Activated CD8-positive, alpha-beta memory T cell treated with anti-CD3 and anti-CD28 coated beads, Interleukin-2, amount 10 ng/mL, durations not matched to agents 7 days and 5 days (primary cell): ENCODE measurements at regions not wholly inside any gene's neighbourhood (a gene's known extent, or its start where the extent isn't known, plus 50 kb on each side); places are given as distances from the start of the nearest gene placed in this dataset.
"Not testable (repeated sequence)": the region's sequence is repeated elsewhere in the genome, so short reads cannot be mapped to it uniquely, and the experiment has no call there.

ENCODE experiments used
- ATAC-seq: fragments of 150-1000 bp; cut with Tn5 transposase; one replicate; pipeline ENCODE4 v1.10.0; 2021; ENCODE audit warnings: moderate library complexity
- CTCF ChIA-PET: fragments of 350-600 bp; sonication (Branson Sonifier 250); formaldehyde crosslinking; loops from one replicate; lab custom pipeline; 2021; ENCODE audit warnings: antibody characterized with exemption; lab: Charles Lee
- DNase-seq: peaks from one replicate; pipeline ENCODE4 v3.0.0-alpha.2; 2020
- H3K27ac Mint-ChIP-seq: one replicate; pipeline ENCODE4 v1.8.0; 2021; ENCODE audit warnings: mild to moderate bottlenecking, mixed read lengths
- H3K27me3 Mint-ChIP-seq: one replicate; pipeline ENCODE4 v1.8.0; 2021; ENCODE audit warnings: mixed read lengths
- H3K36me3 Mint-ChIP-seq: one replicate; pipeline ENCODE4 v1.8.0; 2021; ENCODE audit warnings: mild to moderate bottlenecking, mixed read lengths
- H3K4me1 Mint-ChIP-seq: one replicate; pipeline ENCODE4 v1.8.0; 2021; ENCODE audit warnings: mixed read lengths
- H3K4me3 Mint-ChIP-seq: one replicate; pipeline ENCODE4 v1.8.0; 2021; ENCODE audit warnings: mild to moderate bottlenecking, moderate library complexity, mixed read lengths
- H3K9me3 Mint-ChIP-seq: one replicate; pipeline ENCODE4 v1.8.0; 2022; ENCODE audit warnings: low read depth, mixed read lengths

- Mint-ChIP-seq H3K4me3 (no peak overlapping the region), H3K36me3 (no peaks in the 10 kb centered on the region), H3K4me1 (no peaks in the 10 kb centered on the region), H3K27ac (no peak overlapping the region), H3K9me3 (no peaks in the 10 kb centered on the region), H3K27me3 (no peaks in the 10 kb centered on the region)
- ATAC-seq (no peak), DNase-seq (no peak)
- CTCF ChIA-PET: no interaction called here
Measured at GRCh38 chr6:86107985-86108384, 465.3 kb upstream of the SYNCRIP start.

- no peaks in the 10 kb centered on the region for H3K27me3 Mint-ChIP-seq
- DNase-seq (no peak), ATAC-seq (no peak)
- no peaks in the 10 kb centered on the region for H3K4me1 Mint-ChIP-seq
- H3K36me3 Mint-ChIP-seq: no peaks in the 10 kb centered on the region
- H3K4me3 Mint-ChIP-seq: no peak overlapping the region
- CTCF ChIA-PET: no interaction called here
- H3K9me3 Mint-ChIP-seq: peaks cover 7% of the 10 kb centered on the region
- no peak overlapping the region for H3K27ac Mint-ChIP-seq
Measured at GRCh38 chr6:86087954-86088353, 445.3 kb upstream of the SYNCRIP start.

GRCh38 chr6:86079938-86080337 is 437.3 kb upstream of the SYNCRIP start:
- CTCF ChIA-PET: interaction anchor here (1.0 kb wide), 1 partner anchor 13 kb away, joined by 3 read pairs; no protein-coding TSS in a partner anchor

GRCh38 chr6:86070151-86070550 is 427.5 kb upstream of the SYNCRIP start:
- CTCF ChIA-PET: no interaction called here
- no peak overlapping the region for H3K27ac Mint-ChIP-seq
- no peaks in the 10 kb centered on the region for H3K36me3 Mint-ChIP-seq
- no peaks in the 10 kb centered on the region for H3K27me3 Mint-ChIP-seq
- H3K9me3 Mint-ChIP-seq: no peaks in the 10 kb centered on the region
- no peak for DNase-seq
- no peak for ATAC-seq
- no peak overlapping the region for H3K4me3 Mint-ChIP-seq
- no peaks in the 10 kb centered on the region for H3K4me1 Mint-ChIP-seq

More at GRCh38 chr6:86079938-86080337, 437.3 kb upstream of the SYNCRIP start:
- Mint-ChIP-seq H3K27ac (no peak overlapping the region), H3K27me3 (no peaks in the 10 kb centered on the region), H3K4me1 (no peaks in the 10 kb centered on the region), H3K9me3 (peaks cover 2% of the 10 kb centered on the region), H3K36me3 (no peaks in the 10 kb centered on the region), H3K4me3 (no peak overlapping the region)
- no peak for ATAC-seq
- no peak for DNase-seq

GRCh38 chr6:86065002-86065401 is 422.3 kb upstream of the SYNCRIP start:
- H3K4me3 Mint-ChIP-seq, H3K36me3 Mint-ChIP-seq, H3K4me1 Mint-ChIP-seq, H3K27ac Mint-ChIP-seq, DNase-seq, H3K9me3 Mint-ChIP-seq, ATAC-seq, CTCF ChIA-PET, H3K27me3 Mint-ChIP-seq: not testable (repeated sequence)

- H3K27ac Mint-ChIP-seq, ATAC-seq, CTCF ChIA-PET, H3K4me3 Mint-ChIP-seq, H3K9me3 Mint-ChIP-seq, H3K27me3 Mint-ChIP-seq, H3K36me3 Mint-ChIP-seq, H3K4me1 Mint-ChIP-seq, DNase-seq: not testable (repeated sequence)
Measured at GRCh38 chr6:86057293-86057980, 414.8 kb upstream of the SYNCRIP start.

- no peak for DNase-seq
- ATAC-seq: no peak
- Mint-ChIP-seq H3K4me3 (no peak overlapping the region), H3K4me1 (no peaks in the 10 kb centered on the region), H3K36me3 (no peaks in the 10 kb centered on the region), H3K9me3 (peaks cover 4% of the 10 kb centered on the region), H3K27me3 (no peaks in the 10 kb centered on the region), H3K27ac (no peak overlapping the region)
- CTCF ChIA-PET: no interaction called here
Measured at GRCh38 chr6:86045038-86045437, 402.4 kb upstream of the SYNCRIP start.

GRCh38 chr6:86042214-86042613 is 399.5 kb upstream of the SYNCRIP start:
- Mint-ChIP-seq H3K9me3 (peaks cover 2% of the 10 kb centered on the region), H3K4me3 (no peak overlapping the region), H3K4me1 (no peaks in the 10 kb centered on the region), H3K27ac (no peak overlapping the region), H3K27me3 (no peaks in the 10 kb centered on the region), H3K36me3 (no peaks in the 10 kb centered on the region)
- ATAC-seq (no peak), DNase-seq (no peak)
- CTCF ChIA-PET: no interaction called here

GRCh38 chr6:86031713-86032112 is 389.0 kb upstream of the SYNCRIP start:
- H3K4me1 Mint-ChIP-seq: no peaks in the 10 kb centered on the region
- CTCF ChIA-PET: no interaction called here
- H3K4me3 Mint-ChIP-seq: no peak overlapping the region
- DNase-seq: no peak
- H3K36me3 Mint-ChIP-seq: no peaks in the 10 kb centered on the region
- no peaks in the 10 kb centered on the region for H3K9me3 Mint-ChIP-seq
- no peaks in the 10 kb centered on the region for H3K27me3 Mint-ChIP-seq
- H3K27ac Mint-ChIP-seq: no peak overlapping the region
- ATAC-seq: no peak

GRCh38 chr6:86030875-86031274 is 388.2 kb upstream of the SYNCRIP start:
- Mint-ChIP-seq H3K4me3 (no peak overlapping the region), H3K36me3 (no peaks in the 10 kb centered on the region), H3K9me3 (no peaks in the 10 kb centered on the region), H3K4me1 (no peaks in the 10 kb centered on the region), H3K27me3 (no peaks in the 10 kb centered on the region), H3K27ac (no peak overlapping the region)
- ATAC-seq: no peak
- DNase-seq: no peak
- CTCF ChIA-PET: no interaction called here

- DNase-seq (no peak), ATAC-seq (no peak)
- H3K36me3 Mint-ChIP-seq: no peaks in the 10 kb centered on the region
- CTCF ChIA-PET: no interaction called here
- H3K27ac Mint-ChIP-seq: no peak overlapping the region
- H3K4me1 Mint-ChIP-seq: no peaks in the 10 kb centered on the region
- H3K27me3 Mint-ChIP-seq: no peaks in the 10 kb centered on the region
- H3K9me3 Mint-ChIP-seq: no peaks in the 10 kb centered on the region
- no peak overlapping the region for H3K4me3 Mint-ChIP-seq
Measured at GRCh38 chr6:86028776-86029175, 386.1 kb upstream of the SYNCRIP start.

- H3K4me3 Mint-ChIP-seq, H3K4me1 Mint-ChIP-seq, H3K36me3 Mint-ChIP-seq, DNase-seq, H3K27ac Mint-ChIP-seq, ATAC-seq, H3K27me3 Mint-ChIP-seq, H3K9me3 Mint-ChIP-seq, CTCF ChIA-PET: not testable (repeated sequence)
Measured at GRCh38 chr6:86026890-86027289, 384.2 kb upstream of the SYNCRIP start.

- DNase-seq: no peak
- ATAC-seq: no peak
- Mint-ChIP-seq H3K4me1 (no peaks in the 10 kb centered on the region), H3K36me3 (no peaks in the 10 kb centered on the region), H3K27me3 (no peaks in the 10 kb centered on the region), H3K4me3 (no peak overlapping the region), H3K27ac (no peak overlapping the region), H3K9me3 (no peaks in the 10 kb centered on the region)
- CTCF ChIA-PET: no interaction called here
Measured at GRCh38 chr6:86017236-86017635, 374.6 kb upstream of the SYNCRIP start.

- Mint-ChIP-seq H3K36me3 (no peaks in the 10 kb centered on the region), H3K9me3 (no peaks in the 10 kb centered on the region), H3K27ac (no peak overlapping the region), H3K4me1 (no peaks in the 10 kb centered on the region), H3K27me3 (no peaks in the 10 kb centered on the region), H3K4me3 (no peak overlapping the region)
- no peak for DNase-seq
- no peak for ATAC-seq
- CTCF ChIA-PET: no interaction called here
Measured at GRCh38 chr6:86016567-86016966, 373.9 kb upstream of the SYNCRIP start.

- no peaks in the 10 kb centered on the region for H3K9me3 Mint-ChIP-seq
- no peak overlapping the region for H3K27ac Mint-ChIP-seq
- ATAC-seq (no peak), DNase-seq (no peak)
- no peak overlapping the region for H3K4me3 Mint-ChIP-seq
- H3K36me3 Mint-ChIP-seq: no peaks in the 10 kb centered on the region
- H3K27me3 Mint-ChIP-seq: no peaks in the 10 kb centered on the region
- H3K4me1 Mint-ChIP-seq: no peaks in the 10 kb centered on the region
- CTCF ChIA-PET: no interaction called here
Measured at GRCh38 chr6:86016077-86016476, 373.4 kb upstream of the SYNCRIP start.
